Right atrium auricular region (tissue), 2 donors: ENCODE measurements at regions not wholly inside any gene's neighbourhood (a gene's known extent, or its start where the extent isn't known, plus 50 kb on each side); places are given as distances from the start of the nearest gene placed in this dataset.
"Not testable (repeated sequence)": the region's sequence is repeated elsewhere in the genome, so short reads cannot be mapped to it uniquely, and the experiment has no call there.

Experiments
- DNase-seq: peaks from one replicate; pipeline ENCODE4 v3.0.0-alpha.2; 2019; ENCODE audit warnings: low spot score
- H3K27ac ChIP-seq, 2 donors: fragments of 200-600 bp; sonication (generic); 1 replicate in 1 of 2; 2 replicates in 1 of 2; pipeline ENCODE4 v1.5.1; 2016 to 2019
- H3K27me3 ChIP-seq, 2 donors: fragments of 200-600 bp; sonication (generic); one replicate each; pipeline versions ENCODE4 v1.5.1 to v1.6.0; 2017 to 2019
- H3K36me3 ChIP-seq: fragments of 200-600 bp; sonication (generic); one replicate; pipeline ENCODE4 v1.5.1; 2016
- H3K4me1 ChIP-seq, 2 donors: fragments of 200-600 bp; sonication (generic); one replicate each; pipeline versions ENCODE4 v1.5.1 to v1.6.0; 2017 to 2019
- H3K4me3 ChIP-seq, 2 donors: fragments of 200-600 bp; sonication (generic); 1 replicate in 1 of 2; 2 replicates in 1 of 2; pipeline ENCODE4 v1.5.1; 2017 to 2019; ENCODE audit warnings: mild to moderate bottlenecking in 1 of 2, moderate library complexity in 1 of 2
- H3K9me3 ChIP-seq, 2 donors: fragments of 200-600 bp; sonication (generic); one replicate each; pipeline ENCODE4 v1.5.1; 2019
- TF ChIP-seq, protein P1 (sequence below), 2 donors: fragments of 200-600 bp; sonication (generic); IDR thresholded peaks; one replicate each; pipeline ENCODE4 v1.5.1; 2019; ENCODE audit warnings: antibody characterized with exemption in 2 of 2

DNA sequence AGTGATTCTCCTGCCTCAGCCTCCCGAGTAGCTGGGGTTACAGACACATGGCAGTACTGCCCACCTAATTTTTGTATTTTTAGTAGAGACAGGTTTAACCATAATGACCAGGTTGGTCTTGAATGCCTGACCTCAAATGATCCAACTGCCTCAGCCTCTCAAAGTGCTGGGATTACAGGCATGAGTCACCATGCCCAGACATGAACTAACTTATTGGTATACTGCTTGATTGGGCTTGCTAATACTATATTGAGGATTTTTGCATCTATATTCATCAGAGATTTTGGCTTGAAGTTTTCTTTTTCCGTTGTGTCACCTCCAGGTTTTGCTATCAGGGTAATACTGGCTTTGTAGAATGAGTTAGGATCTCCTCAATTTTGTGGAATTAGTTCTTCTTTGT lies 706.1 kb upstream of the HS6ST1 start:
- Histone ChIP-seq H3K27ac (no peak overlapping the region), H3K4me3 (no peak overlapping the region), H3K9me3 (no peaks in the 10 kb centered on the region), H3K4me1 (no peaks in the 10 kb centered on the region), H3K36me3 (no peaks in the 10 kb centered on the region), H3K27me3 (no peaks in the 10 kb centered on the region)
- no peak for DNase-seq
- TF ChIP-seq, protein P1, sequence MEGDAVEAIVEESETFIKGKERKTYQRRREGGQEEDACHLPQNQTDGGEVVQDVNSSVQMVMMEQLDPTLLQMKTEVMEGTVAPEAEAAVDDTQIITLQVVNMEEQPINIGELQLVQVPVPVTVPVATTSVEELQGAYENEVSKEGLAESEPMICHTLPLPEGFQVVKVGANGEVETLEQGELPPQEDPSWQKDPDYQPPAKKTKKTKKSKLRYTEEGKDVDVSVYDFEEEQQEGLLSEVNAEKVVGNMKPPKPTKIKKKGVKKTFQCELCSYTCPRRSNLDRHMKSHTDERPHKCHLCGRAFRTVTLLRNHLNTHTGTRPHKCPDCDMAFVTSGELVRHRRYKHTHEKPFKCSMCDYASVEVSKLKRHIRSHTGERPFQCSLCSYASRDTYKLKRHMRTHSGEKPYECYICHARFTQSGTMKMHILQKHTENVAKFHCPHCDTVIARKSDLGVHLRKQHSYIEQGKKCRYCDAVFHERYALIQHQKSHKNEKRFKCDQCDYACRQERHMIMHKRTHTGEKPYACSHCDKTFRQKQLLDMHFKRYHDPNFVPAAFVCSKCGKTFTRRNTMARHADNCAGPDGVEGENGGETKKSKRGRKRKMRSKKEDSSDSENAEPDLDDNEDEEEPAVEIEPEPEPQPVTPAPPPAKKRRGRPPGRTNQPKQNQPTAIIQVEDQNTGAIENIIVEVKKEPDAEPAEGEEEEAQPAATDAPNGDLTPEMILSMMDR (IDR thresholded peaks at IDR 0.05): no peak

DNA sequence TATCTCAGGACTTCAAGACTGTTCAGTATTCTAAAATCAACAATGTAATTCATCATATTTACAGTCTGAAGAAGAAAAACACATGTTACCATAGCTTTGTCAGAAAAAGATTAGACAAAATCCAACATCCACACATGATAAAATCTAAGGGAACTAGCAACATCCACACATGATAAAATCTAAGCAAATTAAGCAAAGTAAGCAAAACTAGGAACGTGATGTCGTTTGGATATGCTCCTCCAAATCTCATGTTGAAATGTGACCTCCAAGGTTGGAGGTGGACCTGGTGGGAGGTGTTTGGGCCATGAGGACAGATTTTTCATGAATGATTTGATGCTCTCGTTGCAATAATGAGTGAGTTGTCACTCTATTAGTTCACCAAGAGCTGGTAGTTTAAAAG lies 717.3 kb upstream of the HS6ST1 start:
- H3K4me3 ChIP-seq: no peak overlapping the region
- no peak overlapping the region for H3K27ac ChIP-seq
- H3K9me3 ChIP-seq: peaks cover 0 to 9% of the 10 kb centered on the region in 2 donors
- H3K4me1 ChIP-seq: no peaks in the 10 kb centered on the region
- no peaks in the 10 kb centered on the region for H3K36me3 ChIP-seq
- DNase-seq: no peak
- TF ChIP-seq, protein P1 (IDR thresholded peaks at IDR 0.05): no peak
- H3K27me3 ChIP-seq: no peaks in the 10 kb centered on the region

DNA sequence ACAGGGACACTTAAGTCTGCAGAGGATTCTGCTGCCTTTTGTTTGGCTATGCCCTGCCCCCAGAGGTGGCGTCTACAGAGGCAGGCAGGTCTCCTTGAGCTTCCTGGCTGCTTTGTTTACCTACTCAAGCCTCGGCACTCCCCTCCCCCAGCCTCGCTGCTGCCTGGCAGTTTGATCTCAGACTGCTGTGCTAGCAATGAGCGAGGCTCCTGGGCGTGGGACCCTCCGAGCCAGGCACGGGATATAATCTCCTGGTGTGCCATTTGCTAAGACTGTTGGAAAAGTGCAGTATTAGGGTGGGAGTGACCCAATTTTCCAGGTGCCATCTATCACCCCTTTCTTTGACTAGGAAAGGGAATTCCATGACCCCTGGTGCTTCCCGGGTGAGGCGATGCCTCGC lies 725.0 kb upstream of the HS6ST1 start:
- not testable (repeated sequence) for H3K36me3 ChIP-seq, H3K27me3 ChIP-seq, DNase-seq, H3K27ac ChIP-seq, H3K4me1 ChIP-seq, H3K4me3 ChIP-seq
- H3K9me3 ChIP-seq: peaks cover 0 to 21% of the 10 kb centered on the region in 2 donors

DNA sequence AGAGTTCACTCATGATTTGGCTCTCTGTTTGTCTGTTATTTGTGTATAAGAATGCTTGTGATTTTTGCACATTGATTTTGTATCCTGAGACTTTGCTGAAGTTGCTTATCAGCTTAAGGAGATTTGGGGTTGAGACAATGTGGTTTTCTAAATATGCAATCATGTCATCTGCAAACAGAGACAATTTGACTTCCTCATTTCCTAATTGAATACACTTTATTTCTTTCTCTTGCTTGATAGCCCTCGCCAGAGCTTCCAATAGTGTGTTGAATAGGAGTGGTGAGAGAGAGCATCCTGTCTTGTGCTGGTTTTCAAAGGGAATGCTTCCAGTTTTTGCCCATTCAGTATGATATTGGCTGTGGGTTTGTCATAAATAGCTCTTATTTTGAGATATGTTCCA lies 727.8 kb upstream of the HS6ST1 start:
- H3K4me3 ChIP-seq, H3K27me3 ChIP-seq, DNase-seq, H3K36me3 ChIP-seq, H3K4me1 ChIP-seq, H3K27ac ChIP-seq: not testable (repeated sequence)
- H3K9me3 ChIP-seq: peaks cover 0 to 21% of the 10 kb centered on the region in 2 donors

DNA sequence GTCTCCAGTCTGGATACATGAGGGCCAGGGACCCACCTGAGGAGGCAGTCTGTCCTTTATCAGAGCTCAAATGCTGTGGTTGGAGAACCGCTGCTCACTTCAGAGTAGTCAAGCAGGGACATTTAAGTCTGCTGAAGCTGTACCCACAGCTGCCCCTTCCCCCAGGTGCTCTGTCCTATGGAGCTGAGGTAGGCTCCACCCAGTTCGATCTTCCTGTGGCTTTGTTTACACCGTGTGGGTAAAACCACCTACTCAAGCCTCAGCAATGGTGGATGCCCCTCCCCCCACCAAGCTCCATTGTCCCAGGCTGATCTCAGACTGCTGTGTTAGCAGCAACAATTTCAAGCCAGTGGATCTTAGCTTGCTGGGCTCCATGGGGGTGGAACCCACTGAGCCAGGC lies 731.4 kb upstream of the HS6ST1 start:
- TF ChIP-seq, protein P1 (IDR thresholded peaks at IDR 0.05): no peak
- Histone ChIP-seq H3K36me3 (no peaks in the 10 kb centered on the region), H3K4me3 (no peak overlapping the region), H3K27ac (no peak overlapping the region), H3K4me1 (no peaks in the 10 kb centered on the region), H3K9me3 (peaks cover 0 to 3% of the 10 kb centered on the region in 2 donors), H3K27me3 (no peaks in the 10 kb centered on the region)
- DNase-seq: no peak

DNA sequence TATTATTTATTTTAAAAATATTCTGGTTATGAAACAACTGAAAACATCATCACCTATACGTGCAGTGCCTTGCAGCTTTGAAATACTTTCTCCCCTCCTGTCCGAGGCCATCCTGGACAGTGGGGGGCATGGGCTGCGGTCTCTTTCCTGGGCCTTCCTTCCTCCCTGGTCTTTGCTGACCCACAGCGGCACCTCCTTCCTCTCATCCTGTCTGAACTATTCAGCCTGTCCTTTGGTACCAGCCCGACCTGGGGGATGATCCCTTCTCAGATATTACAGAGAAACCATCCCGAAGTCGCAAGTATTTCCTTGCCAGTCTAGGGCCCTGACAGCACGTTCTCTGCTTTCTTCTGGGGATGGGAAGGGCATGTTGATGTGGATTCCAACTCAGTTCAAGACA lies 736.6 kb upstream of the HS6ST1 start:
- H3K4me1 ChIP-seq: no peaks in the 10 kb centered on the region
- H3K27ac ChIP-seq: no peak overlapping the region
- no peaks in the 10 kb centered on the region for H3K27me3 ChIP-seq
- H3K9me3 ChIP-seq: no peaks in the 10 kb centered on the region
- TF ChIP-seq, protein P1 (IDR thresholded peaks at IDR 0.05): no peak
- H3K36me3 ChIP-seq: no peaks in the 10 kb centered on the region
- no peak overlapping the region for H3K4me3 ChIP-seq
- DNase-seq: no peak

DNA sequence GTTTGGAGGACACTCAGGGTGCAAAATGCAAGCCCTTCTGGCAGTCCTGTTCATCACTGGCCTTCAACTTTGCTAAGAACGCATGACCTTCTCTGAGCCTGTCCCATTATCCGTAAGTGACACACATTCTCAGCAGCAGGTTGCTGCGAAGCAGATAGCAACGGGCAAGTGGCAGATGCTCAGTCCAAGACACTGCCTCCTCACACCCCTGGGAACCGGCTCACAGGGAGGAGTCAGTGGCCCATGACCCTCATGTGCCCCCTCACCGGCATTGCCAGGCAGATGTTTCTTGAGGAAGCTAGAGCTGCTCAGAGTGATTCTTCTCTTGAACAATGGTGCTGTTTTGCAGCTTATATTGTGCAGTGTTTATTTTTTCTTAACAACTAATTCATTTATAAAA lies 737.2 kb upstream of the HS6ST1 start:
- Histone ChIP-seq H3K9me3 (no peaks in the 10 kb centered on the region), H3K27ac (no peak overlapping the region), H3K4me1 (no peaks in the 10 kb centered on the region), H3K27me3 (no peaks in the 10 kb centered on the region), H3K36me3 (no peaks in the 10 kb centered on the region), H3K4me3 (no peak overlapping the region)
- TF ChIP-seq, protein P1 (IDR thresholded peaks at IDR 0.05): no peak
- no peak for DNase-seq
